ENCODE measurements at regions not wholly inside any gene's neighbourhood (a gene's known extent, or its start where the extent isn't known, plus 50 kb on each side); places are given as distances from the start of the nearest gene placed in this dataset.

- DNase-seq (ENCODE audit: low read depth) = no peak
Observed at GRCh38 chr6:129778793-129779192, 68.8 kb upstream of the ARHGAP18 start.

- DNase-seq (ENCODE audit: low read depth) = no peak
Observed at GRCh38 chr6:129777371-129777770, 67.4 kb upstream of the ARHGAP18 start.

GRCh38 chr6:129776542-129777330, 66.8 kb upstream of the ARHGAP18 start:
- no peak for DNase-seq (ENCODE audit: low read depth)

- DNase-seq (ENCODE audit: low read depth) = peak; percentile 79
Observed at GRCh38 chr6:129774697-129775447, 64.9 kb upstream of the ARHGAP18 start.

GRCh38 chr6:129773304-129773703, 63.3 kb upstream of the ARHGAP18 start:
- no peak for DNase-seq (ENCODE audit: low read depth)

GRCh38 chr6:129771678-129772077, 61.7 kb upstream of the ARHGAP18 start:
- no peak for DNase-seq (ENCODE audit: low read depth)

GRCh38 chr6:129767776-129768485, 58.0 kb upstream of the ARHGAP18 start:
- DNase-seq (ENCODE audit: low read depth) = no peak

GRCh38 chr6:129766959-129767728, 57.2 kb upstream of the ARHGAP18 start:
- DNase-seq (ENCODE audit: low read depth) = peak; percentile 53

GRCh38 chr6:129764761-129765407, 54.9 kb upstream of the ARHGAP18 start:
- DNase-seq (ENCODE audit: low read depth) = no peak

GRCh38 chr6:129759796-129760605, 50.0 kb upstream of the ARHGAP18 start:
- no peak for DNase-seq (ENCODE audit: low read depth)
